NCI-H524 (cell line): ENCODE measurements at regions not wholly inside any gene's neighbourhood (a gene's known extent, or its start where the extent isn't known, plus 50 kb on each side); places are given as distances from the start of the nearest gene placed in this dataset.
"Not testable (repeated sequence)": the region's sequence is repeated elsewhere in the genome, so short reads cannot be mapped to it uniquely, and the experiment has no call there.

Experiments
- DNase-seq, 2 experiments: peaks; one replicate each; lab custom pipeline; 2025; lab: John Stamatoyannopoulos, UW

GRCh38 chr4:7141151-7141834 is 51.0 kb upstream of the SORCS2 start:
- DNase-seq = no peak

- no peak for DNase-seq
These were observed 51.7 kb upstream of the SORCS2 start for GRCh38 chr4:7140692-7141069.

DNA sequence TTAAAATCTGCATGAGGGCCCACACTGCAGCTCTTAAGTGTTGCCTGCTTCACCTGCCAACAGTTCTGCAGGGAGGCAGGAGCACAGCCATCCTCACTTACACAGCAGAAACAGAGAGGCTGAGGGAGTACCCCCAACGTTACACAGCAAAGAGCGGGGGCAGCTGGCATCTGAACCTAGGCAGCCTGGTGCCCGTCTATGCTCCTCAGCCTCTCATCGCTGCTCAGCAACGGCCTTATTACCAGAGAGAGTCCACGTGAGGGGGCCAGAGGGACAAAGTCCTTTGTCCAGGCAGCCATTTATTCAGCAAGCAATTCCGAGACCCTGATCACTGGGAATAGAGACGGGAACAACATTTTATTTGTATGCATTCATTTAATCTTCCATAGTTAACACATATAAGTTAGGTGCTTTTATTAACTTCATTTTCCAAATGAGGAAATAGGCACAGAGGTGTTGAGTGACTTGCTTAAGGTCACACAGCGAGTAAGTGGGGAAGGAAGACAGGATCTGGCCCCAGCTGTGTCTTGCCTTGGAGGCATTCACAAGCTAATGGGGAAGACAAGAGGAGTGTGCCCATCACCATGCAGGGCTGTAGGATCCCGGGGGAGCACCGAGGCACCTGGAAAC is 52.2 kb upstream of the SORCS2 start:
- DNase-seq = no peak

- no peak for DNase-seq
These were observed 53.0 kb upstream of the SORCS2 start for GRCh38 chr4:7139167-7139982.

DNA sequence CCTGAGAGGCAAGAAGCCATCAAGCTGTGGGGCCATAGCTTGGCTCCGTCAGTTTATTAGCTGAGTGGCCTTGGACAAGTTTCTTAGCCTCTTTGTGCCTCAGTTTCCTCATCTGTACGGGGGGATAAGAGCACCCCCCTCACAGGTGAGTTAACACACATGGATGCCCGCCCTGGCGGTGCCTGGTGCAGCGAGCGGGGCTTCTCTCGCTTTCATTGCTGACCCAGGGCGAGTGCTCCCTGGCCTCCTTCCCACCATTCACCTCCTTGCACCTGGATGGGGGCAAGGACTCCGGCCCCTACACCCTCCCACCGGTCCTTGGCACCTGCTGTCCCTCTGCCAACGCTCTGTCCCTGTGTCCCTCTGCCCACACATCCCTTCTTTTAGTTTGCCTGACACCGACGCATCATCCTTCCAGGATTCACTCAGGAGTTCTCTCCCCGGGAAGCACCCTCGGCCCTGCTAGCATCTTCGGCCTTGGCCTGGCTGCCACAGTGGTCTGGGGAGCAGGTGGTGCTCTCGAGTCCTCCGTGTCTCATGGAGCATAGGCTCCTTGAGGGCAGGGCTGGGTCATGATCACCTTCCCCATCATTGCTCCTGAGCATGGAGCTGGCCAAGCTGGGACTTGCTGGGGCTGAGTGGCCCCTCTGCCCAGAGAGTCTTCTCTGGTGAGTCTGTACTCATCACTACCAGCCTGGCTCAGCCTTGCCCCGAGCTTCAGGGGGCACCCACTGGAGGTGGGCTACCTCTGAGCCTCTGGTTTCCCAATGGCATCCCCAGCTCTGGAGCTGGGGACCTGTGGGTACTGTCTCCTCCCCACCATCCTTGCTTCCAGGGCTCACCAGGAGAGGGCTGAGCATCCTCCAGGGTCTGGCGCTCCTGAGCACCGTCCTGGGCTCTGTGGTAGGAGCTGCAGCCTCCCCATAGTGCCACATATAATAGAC is 53.8 kb upstream of the SORCS2 start:
- DNase-seq = no peak

DNA sequence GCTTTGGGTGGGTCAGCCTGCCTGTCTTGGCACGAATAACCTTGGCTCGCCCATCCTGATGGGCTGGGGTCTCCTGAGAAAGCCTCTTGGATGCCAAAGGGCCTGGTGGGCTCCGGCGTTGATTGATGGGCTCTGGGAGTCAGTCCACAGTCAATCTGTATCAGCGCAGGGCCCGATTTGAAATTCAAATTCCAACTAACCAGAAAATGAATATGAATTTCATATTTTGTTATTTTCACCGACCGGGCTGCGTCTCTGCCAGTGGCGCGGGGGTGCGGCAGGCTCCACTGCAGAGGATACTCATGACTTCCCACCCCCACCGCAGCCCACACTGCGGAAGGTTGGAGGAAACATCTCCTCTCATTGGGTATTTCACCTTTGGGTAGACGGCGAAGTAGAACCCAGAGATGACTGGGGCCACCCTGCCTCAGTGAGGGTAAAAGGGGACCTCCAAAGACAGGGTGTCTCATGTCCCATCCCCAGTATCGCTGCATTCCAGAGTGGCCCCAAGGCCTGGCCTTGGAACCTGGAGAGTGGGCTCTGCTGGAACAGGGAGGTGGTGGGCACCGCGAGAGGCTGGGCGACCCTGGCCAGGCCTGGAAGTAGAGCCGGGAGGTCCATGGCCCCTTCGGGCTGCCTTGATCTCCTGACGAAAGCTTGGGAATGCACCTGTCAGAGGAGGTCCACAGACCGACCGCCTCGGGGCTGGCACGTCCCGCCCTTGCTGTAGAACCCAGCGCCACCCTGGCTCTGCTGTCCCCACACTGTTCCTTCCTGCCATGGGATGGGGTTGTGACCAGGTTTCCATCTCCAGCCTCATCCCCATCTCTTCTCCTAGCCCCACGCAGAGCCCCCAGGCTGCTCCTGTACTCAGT is 54.8 kb upstream of the SORCS2 start:
- no peak for DNase-seq

DNA sequence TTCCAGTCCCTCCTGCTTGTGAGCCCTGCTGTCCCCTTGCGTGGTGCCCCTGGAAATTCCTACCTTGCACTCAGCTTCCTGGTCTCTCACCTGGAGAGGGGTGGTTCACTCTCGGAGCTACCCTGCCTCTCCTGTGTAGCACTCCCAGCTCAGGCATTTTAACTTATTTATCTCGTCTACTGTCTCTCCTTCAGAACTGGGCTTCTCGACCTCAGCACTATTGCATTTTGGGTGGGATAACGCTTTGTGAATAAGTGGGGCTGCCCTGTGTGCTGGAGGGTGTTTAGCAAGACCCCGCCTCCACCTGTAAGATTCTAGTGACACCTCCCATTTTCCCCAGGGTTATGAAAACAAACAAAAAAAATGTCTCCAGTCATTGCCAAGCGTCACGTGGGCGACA is 56.0 kb upstream of the SORCS2 start:
- DNase-seq = no peak

DNA sequence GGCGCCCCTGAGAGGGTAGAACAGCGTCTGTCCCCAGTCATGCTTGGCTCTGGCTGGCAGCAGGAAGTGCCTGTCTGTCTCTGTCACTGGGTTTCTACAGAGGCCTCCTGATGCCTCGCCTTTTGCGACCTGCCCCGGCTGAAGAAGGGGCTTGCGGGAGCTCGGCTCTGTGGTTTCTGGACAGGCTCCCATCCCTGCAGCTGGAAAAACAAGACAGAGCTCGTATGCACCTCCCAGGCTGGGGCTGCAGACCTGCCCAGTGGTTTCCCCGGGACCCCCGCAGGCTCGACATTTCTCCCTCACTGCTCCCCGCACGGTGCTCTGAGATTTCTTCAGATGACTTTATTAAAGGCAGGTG is 57.0 kb upstream of the SORCS2 start:
- DNase-seq = no peak

GRCh38 chr4:7134737-7135388 is 57.5 kb upstream of the SORCS2 start:
- DNase-seq = no peak

GRCh38 chr4:7133818-7134650 is 58.3 kb upstream of the SORCS2 start:
- DNase-seq = not testable (repeated sequence)

DNA sequence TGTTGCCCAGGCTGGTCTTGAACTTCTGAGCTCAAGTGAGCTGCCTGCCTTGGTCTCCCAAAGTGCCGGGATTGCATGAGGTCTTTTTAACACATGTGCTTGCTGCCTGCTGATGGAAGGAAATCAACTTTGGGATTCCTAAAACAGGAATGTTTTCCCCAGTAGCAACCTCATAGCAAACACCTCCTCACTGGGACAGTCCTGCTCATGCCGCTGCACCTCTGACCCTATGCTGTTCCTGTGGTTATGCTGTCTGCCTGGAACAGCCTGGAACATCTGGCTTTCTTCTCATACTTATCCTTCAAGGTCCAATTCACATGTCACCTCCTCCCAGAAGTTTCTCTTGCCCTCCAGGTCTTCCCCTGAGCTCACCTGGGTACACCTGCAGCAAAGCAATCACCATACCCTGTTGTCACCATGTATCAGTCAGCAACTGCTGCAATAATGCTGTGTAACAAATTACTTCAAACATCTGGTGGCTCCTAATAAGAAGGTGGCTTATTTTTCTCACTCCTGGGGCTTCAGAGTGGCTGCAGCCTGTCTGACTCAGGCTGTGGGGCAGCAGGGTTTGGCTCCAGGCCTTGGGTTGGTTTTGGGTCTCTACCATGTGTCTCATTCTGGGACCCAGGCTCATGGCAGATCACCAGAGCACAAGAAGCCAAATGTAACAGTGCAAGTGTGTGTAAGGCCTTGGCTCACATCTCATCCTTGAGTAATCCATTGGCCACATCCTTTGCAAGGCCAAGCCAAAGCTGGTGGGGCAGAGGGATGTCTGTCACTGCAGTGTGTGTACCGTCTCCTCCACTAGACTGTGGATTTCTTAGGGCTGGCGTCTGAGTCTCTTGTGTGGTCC is 59.4 kb upstream of the SORCS2 start:
- no peak for DNase-seq

DNA sequence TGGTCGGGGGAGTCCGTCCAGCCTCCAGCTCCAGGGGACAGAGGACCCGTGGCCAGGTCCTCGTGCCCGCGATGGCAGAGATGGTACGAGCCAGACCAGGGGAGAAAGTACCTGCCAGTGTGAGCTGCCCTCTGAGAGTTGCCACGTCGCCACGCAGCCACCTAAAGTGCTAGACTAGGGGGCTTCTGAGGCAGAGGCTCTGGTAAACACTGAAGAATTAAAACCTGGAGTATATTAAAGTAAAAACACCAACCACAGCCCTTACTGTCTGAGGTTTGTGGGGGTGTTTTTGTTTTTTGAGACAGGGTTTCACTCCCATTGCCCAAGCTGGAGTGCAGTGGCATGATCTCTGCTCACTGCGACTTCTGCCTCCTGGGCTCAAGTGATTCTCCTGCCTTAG is 60.1 kb upstream of the SORCS2 start:
- DNase-seq = no peak

- no peak for DNase-seq
These were observed 60.8 kb upstream of the SORCS2 start for GRCh38 chr4:7131498-7132031.

DNA sequence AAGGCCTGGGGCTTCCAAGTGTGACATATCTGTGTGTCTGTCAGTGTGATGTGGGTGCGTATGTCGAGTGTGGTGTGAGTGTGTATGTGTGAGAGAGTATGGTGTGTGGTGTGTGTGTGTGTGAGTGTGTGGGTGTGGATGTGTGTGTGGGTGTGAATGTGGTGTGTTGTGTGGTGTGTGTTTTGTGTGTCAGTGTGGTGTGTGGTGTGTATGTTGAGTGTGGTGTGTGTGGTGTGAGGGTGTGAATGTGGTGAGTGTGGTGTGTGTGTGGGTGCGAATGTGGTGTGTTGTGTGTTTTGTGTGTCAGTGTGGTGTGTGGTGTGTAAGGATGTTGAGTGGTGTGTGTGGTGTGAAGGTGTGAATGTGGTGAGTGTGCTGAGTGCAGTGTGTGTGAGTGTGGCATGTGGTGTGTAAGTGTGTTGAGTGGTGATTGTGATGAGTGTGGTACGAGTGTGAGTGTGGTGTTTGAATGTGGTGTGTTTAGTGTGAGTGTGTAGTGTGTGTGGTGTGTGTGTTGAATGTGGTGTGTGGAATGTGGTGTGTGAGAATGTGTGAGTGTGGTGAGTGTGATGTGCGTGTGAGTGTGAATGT is 61.6 kb upstream of the SORCS2 start:
- no peak for DNase-seq

DNA sequence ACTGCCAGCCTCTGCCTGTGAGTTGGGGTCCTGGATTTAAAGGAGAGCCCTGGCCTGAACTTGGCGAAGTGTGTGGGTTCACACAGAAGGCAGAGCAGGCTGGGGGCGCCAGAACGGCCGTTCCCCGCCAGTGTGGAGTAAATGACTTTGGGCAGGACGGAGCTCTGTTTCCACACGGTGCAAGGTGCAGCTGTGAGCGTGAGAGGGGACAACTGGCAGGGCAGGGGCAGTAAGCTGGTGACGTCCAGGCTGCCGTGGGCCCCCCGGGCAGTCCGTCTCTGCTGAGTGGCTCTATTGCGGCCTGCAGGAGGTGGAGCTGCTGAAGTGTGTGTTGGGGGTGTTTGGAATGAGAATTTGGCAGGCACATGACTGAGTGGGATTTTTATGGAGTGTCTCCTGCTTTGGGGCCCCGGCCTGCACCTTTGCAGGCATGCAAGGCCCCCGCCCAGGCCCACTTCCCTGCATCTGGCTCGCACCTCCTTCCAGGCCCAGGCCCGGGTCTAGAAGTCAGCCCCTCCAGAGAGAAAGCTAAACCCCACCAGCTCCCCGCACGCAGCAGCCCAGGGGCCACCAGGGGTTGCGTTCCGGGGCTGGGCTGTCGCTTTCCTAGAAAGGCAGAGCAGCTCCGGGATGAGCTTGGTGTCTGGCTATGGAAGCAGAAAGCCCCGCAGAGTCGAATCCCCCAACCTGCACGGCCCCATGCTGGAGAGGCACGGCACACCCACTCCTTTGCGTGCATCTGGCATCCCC is 62.2 kb upstream of the GRPEL1 start:
- no peak for DNase-seq

GRCh38 chr4:7128644-7129043 is 60.8 kb upstream of the GRPEL1 start:
- no peak for DNase-seq

- no peak for DNase-seq
These were observed 60.4 kb upstream of the GRPEL1 start for GRCh38 chr4:7128234-7128633.
